ENCODE measurements at regions not wholly inside any gene's neighbourhood (a gene's known extent, or its start where the extent isn't known, plus 50 kb on each side); places are given as distances from the start of the nearest gene placed in this dataset.

GRCh38 chr13:107296804-107297203, 728.9 kb upstream of the ARGLU1 start:
- DNase-seq (ENCODE audit: low read depth), result no peak
- TF ChIP-seq, protein P1, sequence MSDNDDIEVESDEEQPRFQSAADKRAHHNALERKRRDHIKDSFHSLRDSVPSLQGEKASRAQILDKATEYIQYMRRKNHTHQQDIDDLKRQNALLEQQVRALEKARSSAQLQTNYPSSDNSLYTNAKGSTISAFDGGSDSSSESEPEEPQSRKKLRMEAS (IDR thresholded peaks at IDR 0.05; ENCODE audit: low read depth, low read length), result no peak
- TF ChIP-seq POLR2A (IDR thresholded peaks at IDR 0.05; ENCODE audit: extremely low read depth, insufficient read length), result no peak
- no peak for TF ChIP-seq CTCF (IDR thresholded peaks at IDR 0.05; ENCODE audit: low read depth, low read length)
- TF ChIP-seq MYC (IDR thresholded peaks at IDR 0.05; ENCODE audit: low read depth, low read length), result no peak
- no peak overlapping the region for H3K4me3 ChIP-seq (ENCODE audit: low read depth, low read length)

DNA sequence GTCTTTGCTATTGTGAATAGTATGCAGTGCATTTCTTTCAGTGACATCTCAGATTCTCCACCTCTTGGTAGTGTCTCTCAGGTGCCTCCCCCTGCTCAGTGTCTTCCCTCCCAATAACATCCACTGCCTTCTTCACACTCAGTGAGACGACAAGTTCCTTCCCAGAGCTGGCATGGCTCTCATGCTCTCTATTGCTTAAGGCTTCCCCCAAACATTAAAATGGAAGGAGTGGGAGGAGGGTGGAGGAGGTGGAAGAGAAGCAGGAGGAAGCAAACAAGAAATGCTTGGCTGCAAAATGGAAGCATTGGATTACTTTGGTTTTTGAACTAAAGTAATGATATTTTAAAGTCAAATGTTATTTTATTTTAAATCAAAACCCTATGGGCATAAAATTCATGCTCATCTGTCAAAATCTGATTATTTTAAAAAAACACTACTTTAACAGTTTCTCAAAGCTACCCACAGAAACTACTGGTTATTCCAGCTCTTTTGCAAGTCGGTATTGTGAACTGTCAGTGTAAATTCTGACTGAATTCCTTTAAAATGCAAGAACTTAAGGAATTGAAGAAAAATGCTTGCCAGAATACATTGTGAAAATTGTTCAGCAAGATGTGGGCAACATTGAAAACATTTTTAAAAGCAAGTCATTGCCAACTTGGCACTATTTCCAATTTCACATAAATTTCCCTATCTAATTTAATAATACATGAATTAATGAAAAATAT, 727.6 kb upstream of the ARGLU1 start:
- DNase-seq (ENCODE audit: low read depth), result no peak
- TF ChIP-seq, protein P1 (IDR thresholded peaks at IDR 0.05; ENCODE audit: low read depth, low read length), result no peak
- TF ChIP-seq MYC (IDR thresholded peaks at IDR 0.05; ENCODE audit: low read depth, low read length), result no peak
- TF ChIP-seq CTCF (IDR thresholded peaks at IDR 0.05; ENCODE audit: low read depth, low read length), result no peak
- no peak for TF ChIP-seq POLR2A (IDR thresholded peaks at IDR 0.05; ENCODE audit: extremely low read depth, insufficient read length)
- no peak overlapping the region for H3K4me3 ChIP-seq (ENCODE audit: low read depth, low read length)

DNA sequence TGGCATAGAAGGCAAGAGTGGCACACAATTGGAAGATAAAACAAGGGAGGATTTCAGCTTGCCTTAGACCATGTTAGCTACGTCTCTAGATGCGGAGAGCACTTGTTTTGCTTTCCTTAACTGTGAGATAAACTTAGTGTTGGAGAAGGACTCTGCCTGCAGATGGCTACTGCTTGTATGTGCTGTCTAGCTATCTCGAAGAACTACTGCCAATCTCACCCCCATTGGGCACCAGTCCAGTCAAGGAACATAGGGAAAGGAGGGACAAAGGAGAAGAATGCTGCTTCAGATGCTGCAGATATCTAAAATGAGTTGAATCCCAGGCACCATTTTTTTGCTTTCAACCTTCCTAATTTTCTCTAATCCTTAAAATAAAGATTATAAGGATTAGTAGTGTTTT, 726.0 kb upstream of the ARGLU1 start:
- TF ChIP-seq, protein P1 (IDR thresholded peaks at IDR 0.05; ENCODE audit: low read depth, low read length), result no peak
- no peak for TF ChIP-seq CTCF (IDR thresholded peaks at IDR 0.05; ENCODE audit: low read depth, low read length)
- TF ChIP-seq POLR2A (IDR thresholded peaks at IDR 0.05; ENCODE audit: extremely low read depth, insufficient read length), result no peak
- no peak for TF ChIP-seq MYC (IDR thresholded peaks at IDR 0.05; ENCODE audit: low read depth, low read length)
- H3K4me3 ChIP-seq (ENCODE audit: low read depth, low read length), result no peak overlapping the region
- DNase-seq (ENCODE audit: low read depth), result no peak

DNA sequence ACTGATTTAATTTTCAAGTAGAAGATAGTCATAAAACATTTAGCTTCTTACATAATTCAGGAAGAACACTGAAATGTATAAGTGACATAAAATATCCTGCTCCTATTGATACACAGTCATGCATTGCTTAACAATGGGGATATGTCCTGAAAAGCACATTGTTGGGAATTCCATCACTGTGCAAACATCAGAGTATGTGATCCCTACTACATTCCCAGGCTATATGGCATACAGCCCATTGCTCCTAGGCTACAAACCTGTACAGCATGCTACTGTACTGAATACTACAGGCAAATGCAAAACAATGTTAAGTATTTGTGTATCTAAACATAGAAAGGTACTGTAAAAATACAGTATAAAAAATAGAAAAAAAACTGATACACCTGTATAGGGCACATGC, 723.9 kb upstream of the ARGLU1 start:
- TF ChIP-seq, protein P1 (IDR thresholded peaks at IDR 0.05; ENCODE audit: low read depth, low read length), result no peak
- no peak for TF ChIP-seq MYC (IDR thresholded peaks at IDR 0.05; ENCODE audit: low read depth, low read length)
- no peak for TF ChIP-seq POLR2A (IDR thresholded peaks at IDR 0.05; ENCODE audit: extremely low read depth, insufficient read length)
- TF ChIP-seq CTCF (IDR thresholded peaks at IDR 0.05; ENCODE audit: low read depth, low read length), result no peak
- no peak for DNase-seq (ENCODE audit: low read depth)
- no peak overlapping the region for H3K4me3 ChIP-seq (ENCODE audit: low read depth, low read length)

DNA sequence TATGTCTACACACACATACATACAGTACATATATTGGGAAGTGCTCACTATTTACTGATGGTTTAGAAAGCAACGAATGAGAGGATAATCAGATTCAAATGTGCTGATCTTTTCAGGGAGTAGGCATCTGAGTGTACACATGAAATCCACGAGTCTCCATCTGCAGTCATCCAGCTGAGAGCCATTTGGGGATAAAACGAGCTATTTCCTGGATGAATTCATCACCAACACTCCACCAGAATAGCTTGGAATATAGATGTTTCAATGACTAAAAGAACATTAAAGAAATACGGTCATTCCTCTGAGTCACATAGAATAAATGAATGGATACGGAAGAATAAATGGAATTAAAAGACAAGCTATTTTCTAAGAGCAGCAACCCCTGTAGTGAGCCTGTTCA, 721.6 kb upstream of the ARGLU1 start:
- TF ChIP-seq POLR2A (IDR thresholded peaks at IDR 0.05; ENCODE audit: extremely low read depth, insufficient read length) (no peak), MYC (IDR thresholded peaks at IDR 0.05; ENCODE audit: low read depth, low read length) (no peak), CTCF (IDR thresholded peaks at IDR 0.05; ENCODE audit: low read depth, low read length) (no peak)
- TF ChIP-seq, protein P1 (IDR thresholded peaks at IDR 0.05; ENCODE audit: low read depth, low read length), result no peak
- no peak overlapping the region for H3K4me3 ChIP-seq (ENCODE audit: low read depth, low read length)
- no peak for DNase-seq (ENCODE audit: low read depth)

All from NB4 (cell line).